Activated CD4-positive, alpha-beta memory T cell treated with anti-CD3 and anti-CD28 coated beads, Interleukin-2, amount 10 ng/mL, durations not matched to agents 7 days and 5 days (primary cell): ENCODE measurements at regions not wholly inside any gene's neighbourhood (a gene's known extent, or its start where the extent isn't known, plus 50 kb on each side); places are given as distances from the start of the nearest gene placed in this dataset.
"Not testable (repeated sequence)": the region's sequence is repeated elsewhere in the genome, so short reads cannot be mapped to it uniquely, and the experiment has no call there.

Source experiments
- CTCF ChIA-PET: fragments of 350-600 bp; sonication (Branson Sonifier 250); formaldehyde crosslinking; loops from one replicate; lab custom pipeline; 2021; ENCODE audit warnings: antibody characterized with exemption, inconsistent platforms; lab: Charles Lee
- POLR2A ChIA-PET: fragments of 350-600 bp; sonication (Branson Sonifier 250); formaldehyde crosslinking; loops from one replicate; lab custom pipeline; 2021; ENCODE audit warnings: antibody characterized with exemption; lab: Charles Lee
- DNase-seq: peaks from one replicate; pipeline ENCODE4 v3.0.0-alpha.2; 2020
- H3K27ac Mint-ChIP-seq: one replicate; pipeline ENCODE4 v1.8.0; 2021; ENCODE audit warnings: mild to moderate bottlenecking, mixed read lengths
- H3K27me3 Mint-ChIP-seq: one replicate; pipeline ENCODE4 v1.8.0; 2021; ENCODE audit warnings: mixed read lengths
- H3K36me3 Mint-ChIP-seq: one replicate; pipeline ENCODE4 v1.8.0; 2021; ENCODE audit warnings: low read depth, mixed read lengths
- H3K4me1 Mint-ChIP-seq: one replicate; pipeline ENCODE4 v1.8.0; 2021; ENCODE audit warnings: mixed read lengths
- H3K4me3 Mint-ChIP-seq: one replicate; pipeline ENCODE4 v1.8.0; 2021; ENCODE audit warnings: mild to moderate bottlenecking, mixed read lengths
- H3K9me3 Mint-ChIP-seq: one replicate; pipeline ENCODE4 v1.8.0; 2021; ENCODE audit warnings: mixed read lengths

GRCh38 chr4:28787947-28788346 is 1927.3 kb downstream of the STIM2 start:
- Mint-ChIP-seq H3K4me3 (no peak overlapping the region), H3K27me3 (no peaks in the 10 kb centered on the region), H3K36me3 (no peaks in the 10 kb centered on the region), H3K9me3 (peaks cover 3% of the 10 kb centered on the region), H3K27ac (no peak overlapping the region), H3K4me1 (no peaks in the 10 kb centered on the region)
- DNase-seq, result no peak
- ChIA-PET POLR2A (no interaction called here), CTCF (no interaction called here)

DNA sequence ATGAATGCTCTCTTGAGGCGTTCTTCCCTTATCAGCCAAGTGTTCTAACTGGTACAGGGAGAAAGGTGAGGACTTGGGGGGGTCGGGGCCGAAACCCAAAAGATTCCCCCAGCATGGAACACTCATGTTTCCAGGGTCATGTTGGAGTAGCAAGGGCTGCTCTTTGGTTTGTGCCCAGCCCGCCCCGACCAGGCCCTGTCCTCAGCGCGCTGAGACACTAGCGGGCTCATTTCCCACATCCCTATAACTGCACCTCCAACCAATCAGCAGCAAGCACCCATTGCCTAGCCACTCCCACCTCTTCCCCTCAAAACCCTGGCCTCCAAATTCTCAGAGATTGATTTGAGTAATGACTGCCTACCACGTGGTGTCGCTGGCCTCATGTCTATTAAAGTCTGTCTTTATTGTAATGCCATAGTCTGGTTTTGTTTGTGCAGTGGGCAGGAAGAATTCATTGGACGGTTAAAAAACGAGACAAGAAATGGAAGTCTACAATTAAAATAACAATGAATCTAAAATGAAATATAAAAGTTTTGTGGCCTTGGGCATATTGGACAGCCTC is 1928.4 kb downstream of the STIM2 start:
- Mint-ChIP-seq H3K27me3 (no peaks in the 10 kb centered on the region), H3K36me3 (no peaks in the 10 kb centered on the region), H3K27ac (no peak overlapping the region), H3K4me1 (no peaks in the 10 kb centered on the region), H3K4me3 (no peak overlapping the region), H3K9me3 (peaks cover 3% of the 10 kb centered on the region)
- DNase-seq, result no peak
- ChIA-PET CTCF (no interaction called here), POLR2A (no interaction called here)

- no peak overlapping the region for H3K4me3 Mint-ChIP-seq
- no peaks in the 10 kb centered on the region for H3K36me3 Mint-ChIP-seq
- H3K27me3 Mint-ChIP-seq, result no peaks in the 10 kb centered on the region
- DNase-seq, result no peak
- ChIA-PET CTCF (no interaction called here), POLR2A (no interaction called here)
- H3K4me1 Mint-ChIP-seq, result no peaks in the 10 kb centered on the region
- no peak overlapping the region for H3K27ac Mint-ChIP-seq
- peaks cover 3% of the 10 kb centered on the region for H3K9me3 Mint-ChIP-seq
Observed at GRCh38 chr4:28792917-28793597, 1927.1 kb upstream of the PCDH7 start.

DNA sequence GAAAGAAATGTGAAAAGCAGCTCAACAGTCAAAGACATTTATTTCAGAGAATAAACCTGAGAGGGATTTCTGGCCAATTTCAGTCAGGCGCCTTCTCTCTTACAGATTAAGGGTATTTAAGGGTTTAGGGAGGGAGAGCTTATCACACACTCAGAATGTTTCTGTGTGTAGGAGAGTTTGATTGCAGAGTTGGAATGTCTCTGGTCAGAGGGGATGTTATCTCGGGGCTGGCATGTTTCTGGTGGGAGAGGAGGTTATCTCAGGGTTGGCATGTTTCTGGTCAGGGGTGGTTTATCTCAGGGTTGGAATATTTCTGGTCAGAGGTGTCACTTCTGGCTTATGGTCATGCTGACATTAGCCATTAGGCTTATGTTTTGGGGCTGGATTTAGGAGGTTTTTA is 1920.5 kb upstream of the PCDH7 start:
- POLR2A ChIA-PET, result no interaction called here
- Mint-ChIP-seq H3K4me1 (no peaks in the 10 kb centered on the region), H3K36me3 (no peaks in the 10 kb centered on the region), H3K27ac (no peak overlapping the region), H3K4me3 (no peak overlapping the region), H3K27me3 (no peaks in the 10 kb centered on the region), H3K9me3 (no peaks in the 10 kb centered on the region)
- DNase-seq, result no peak
- CTCF ChIA-PET, result no interaction called here

DNA sequence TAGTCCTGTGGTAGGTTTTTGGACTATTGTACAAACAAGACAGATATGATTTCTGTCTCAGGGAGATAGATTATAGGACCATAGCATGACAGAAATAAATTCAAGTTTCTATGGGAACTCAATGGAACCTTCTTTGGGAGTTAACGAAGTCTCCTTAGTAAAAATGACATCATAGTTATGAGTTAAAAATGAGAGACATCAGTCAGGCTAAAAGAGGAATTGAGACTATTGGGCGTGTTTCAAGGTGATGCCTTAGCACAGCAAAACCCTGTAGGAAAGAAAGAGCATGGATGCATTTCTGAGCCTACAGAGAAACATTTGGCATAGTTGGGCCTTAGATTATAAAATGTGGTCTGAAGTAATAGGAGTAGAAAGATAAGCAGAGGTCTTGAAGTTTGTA is 1909.1 kb upstream of the PCDH7 start:
- DNase-seq, result no peak
- Mint-ChIP-seq H3K36me3 (no peaks in the 10 kb centered on the region), H3K4me1 (no peaks in the 10 kb centered on the region), H3K27me3 (no peaks in the 10 kb centered on the region), H3K4me3 (no peak overlapping the region), H3K27ac (no peak overlapping the region), H3K9me3 (peaks cover 17% of the 10 kb centered on the region)
- ChIA-PET POLR2A (no interaction called here), CTCF (no interaction called here)

DNA sequence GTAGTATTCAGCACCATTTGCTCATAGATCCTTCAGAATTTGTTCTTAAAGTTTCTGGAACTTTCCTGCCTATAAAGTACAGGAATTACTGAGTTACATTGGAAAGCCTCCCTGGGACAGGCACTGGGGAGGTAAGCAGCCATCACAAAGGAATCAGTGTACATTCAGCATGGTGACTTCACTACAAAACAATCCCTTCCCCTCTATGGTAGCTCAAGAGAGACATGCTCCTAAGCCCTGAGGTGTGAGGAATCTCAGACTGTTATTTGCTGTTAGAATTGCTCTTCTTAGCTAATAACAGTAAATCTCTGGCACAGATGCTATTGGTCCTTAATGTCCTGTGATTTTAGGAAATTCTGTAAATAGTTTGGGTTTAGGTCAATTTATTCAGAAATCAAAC is 1898.0 kb upstream of the PCDH7 start:
- CTCF ChIA-PET, result no interaction called here

DNA sequence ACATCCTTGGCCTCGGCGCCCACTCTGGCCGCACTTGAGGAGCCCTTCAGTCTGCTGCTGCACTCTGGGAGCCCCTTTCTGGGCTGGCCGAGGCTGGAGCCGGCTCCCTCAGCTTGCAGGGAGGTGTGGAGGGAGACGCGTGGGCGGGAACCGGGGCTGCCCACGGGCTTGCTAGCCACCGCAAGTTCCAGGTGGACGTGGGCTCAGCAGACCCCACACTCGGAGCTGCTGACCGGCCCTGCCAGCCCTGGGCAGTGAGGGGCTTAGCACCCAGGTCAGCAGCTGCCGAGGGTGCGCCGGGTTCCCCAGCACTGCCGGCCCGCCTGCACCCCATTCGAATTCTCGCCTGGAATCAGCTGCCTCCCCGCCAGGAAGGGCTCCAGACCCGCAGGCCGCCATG is 1892.3 kb upstream of the PCDH7 start:
- Mint-ChIP-seq H3K4me1 (no peaks in the 10 kb centered on the region), H3K27me3 (no peaks in the 10 kb centered on the region), H3K36me3 (no peaks in the 10 kb centered on the region), H3K27ac (no peak overlapping the region), H3K4me3 (no peak overlapping the region), H3K9me3 (peaks cover 16% of the 10 kb centered on the region)
- ChIA-PET CTCF (no interaction called here), POLR2A (no interaction called here)
- DNase-seq, result no peak

More for the DNA sequence above, 1898.0 kb upstream of the PCDH7 start:
- DNase-seq, result no peak
- H3K4me3 Mint-ChIP-seq, result no peak overlapping the region
- peaks cover 6% of the 10 kb centered on the region for H3K9me3 Mint-ChIP-seq
- H3K36me3 Mint-ChIP-seq, result no peaks in the 10 kb centered on the region
- POLR2A ChIA-PET, result no interaction called here
- H3K27me3 Mint-ChIP-seq, result no peaks in the 10 kb centered on the region
- no peaks in the 10 kb centered on the region for H3K4me1 Mint-ChIP-seq
- H3K27ac Mint-ChIP-seq, result no peak overlapping the region

- H3K36me3 Mint-ChIP-seq, result no peaks in the 10 kb centered on the region
- no peak for DNase-seq
- H3K9me3 Mint-ChIP-seq, result peaks cover 15% of the 10 kb centered on the region
- no peaks in the 10 kb centered on the region for H3K27me3 Mint-ChIP-seq
- ChIA-PET POLR2A (no interaction called here), CTCF (no interaction called here)
- H3K4me1 Mint-ChIP-seq, result no peaks in the 10 kb centered on the region
- no peak overlapping the region for H3K27ac Mint-ChIP-seq
- no peak overlapping the region for H3K4me3 Mint-ChIP-seq
Observed at GRCh38 chr4:28831867-28832266, 1888.3 kb upstream of the PCDH7 start.

GRCh38 chr4:28832444-28832843 is 1887.7 kb upstream of the PCDH7 start:
- Mint-ChIP-seq H3K4me3 (no peak overlapping the region), H3K27ac (no peak overlapping the region), H3K27me3 (no peaks in the 10 kb centered on the region), H3K9me3 (peaks cover 12% of the 10 kb centered on the region), H3K4me1 (no peaks in the 10 kb centered on the region), H3K36me3 (no peaks in the 10 kb centered on the region)
- no peak for DNase-seq
- ChIA-PET CTCF (no interaction called here), POLR2A (no interaction called here)

- H3K27me3 Mint-ChIP-seq, result no peaks in the 10 kb centered on the region
Observed at GRCh38 chr4:28834120-28834519, 1886.0 kb upstream of the PCDH7 start.

DNA sequence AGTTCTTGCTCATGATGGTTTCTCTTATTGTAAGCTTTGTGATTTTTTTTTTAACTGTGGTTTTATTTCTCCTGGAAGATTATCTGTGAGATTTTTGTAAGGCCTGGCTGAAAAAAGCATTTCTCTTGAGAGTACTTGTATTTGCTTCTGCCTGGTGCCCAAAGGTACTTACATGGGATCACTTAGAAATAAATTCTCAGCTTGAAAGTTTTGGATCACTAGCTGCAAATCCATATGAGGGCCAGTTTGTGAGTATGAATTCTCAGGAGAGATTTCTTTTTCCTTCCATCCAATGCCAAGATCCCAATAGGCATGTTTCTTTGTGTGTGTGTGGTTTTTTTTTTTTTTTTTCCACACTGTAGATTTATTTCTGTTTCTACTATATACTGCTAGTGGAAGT is 1884.7 kb upstream of the PCDH7 start:
- Mint-ChIP-seq H3K27me3 (no peaks in the 10 kb centered on the region), H3K4me3 (no peak overlapping the region), H3K4me1 (no peaks in the 10 kb centered on the region), H3K36me3 (no peaks in the 10 kb centered on the region), H3K9me3 (peaks cover 15% of the 10 kb centered on the region), H3K27ac (no peak overlapping the region)
- CTCF ChIA-PET, result no interaction called here
- DNase-seq, result no peak
- POLR2A ChIA-PET, result no interaction called here

More at GRCh38 chr4:28834120-28834519, 1886.0 kb upstream of the PCDH7 start:
- no peaks in the 10 kb centered on the region for H3K4me1 Mint-ChIP-seq
- peaks cover 15% of the 10 kb centered on the region for H3K9me3 Mint-ChIP-seq
- CTCF ChIA-PET, result no interaction called here
- no peaks in the 10 kb centered on the region for H3K36me3 Mint-ChIP-seq
- DNase-seq, result no peak
- H3K4me3 Mint-ChIP-seq, result no peak overlapping the region
- H3K27ac Mint-ChIP-seq, result no peak overlapping the region
- POLR2A ChIA-PET, result no interaction called here

DNA sequence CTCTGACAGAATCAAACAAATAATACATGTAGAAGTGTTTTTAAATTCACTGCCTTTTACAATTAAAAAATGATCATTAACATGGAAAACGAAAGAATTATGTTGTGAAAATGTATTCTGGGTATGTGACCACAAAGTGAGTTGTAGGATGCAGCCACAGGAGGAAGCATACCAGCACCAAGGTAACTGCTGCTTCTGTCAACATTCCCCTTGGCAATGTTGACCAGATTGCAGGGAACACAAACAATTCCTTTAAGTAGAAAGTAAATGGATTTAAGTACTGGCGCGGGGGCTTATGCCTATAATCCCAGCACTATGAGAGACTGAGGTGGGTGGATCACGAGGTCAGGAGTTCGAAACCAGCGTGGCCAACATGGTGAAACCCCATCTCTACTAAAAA is 1877.9 kb upstream of the PCDH7 start:
- ChIA-PET CTCF (no interaction called here), POLR2A (no interaction called here)
- DNase-seq, result no peak
- Mint-ChIP-seq H3K9me3 (peaks cover 12% of the 10 kb centered on the region), H3K4me1 (no peaks in the 10 kb centered on the region), H3K36me3 (no peaks in the 10 kb centered on the region), H3K27me3 (no peaks in the 10 kb centered on the region), H3K4me3 (no peak overlapping the region), H3K27ac (no peak overlapping the region)

- Mint-ChIP-seq H3K9me3 (peaks cover 15% of the 10 kb centered on the region), H3K36me3 (no peaks in the 10 kb centered on the region), H3K4me1 (no peaks in the 10 kb centered on the region), H3K4me3 (no peak overlapping the region), H3K27ac (no peak overlapping the region), H3K27me3 (no peaks in the 10 kb centered on the region)
- DNase-seq, result no peak
- CTCF ChIA-PET, result no interaction called here
- POLR2A ChIA-PET, result no interaction called here
Observed at GRCh38 chr4:28845158-28845557, 1875.0 kb upstream of the PCDH7 start.

- CTCF ChIA-PET, H3K27me3 Mint-ChIP-seq, H3K4me1 Mint-ChIP-seq, POLR2A ChIA-PET, H3K27ac Mint-ChIP-seq, H3K4me3 Mint-ChIP-seq, H3K36me3 Mint-ChIP-seq, DNase-seq: not testable (repeated sequence)
- H3K9me3 Mint-ChIP-seq, result peaks cover 15% of the 10 kb centered on the region
Observed at GRCh38 chr4:28857028-28857427, 1863.1 kb upstream of the PCDH7 start.
